Osteoblast (primary cell): ENCODE measurements at regions not wholly inside any gene's neighbourhood (a gene's known extent, or its start where the extent isn't known, plus 50 kb on each side); places are given as distances from the start of the nearest gene placed in this dataset.
A peak's percentile ranks its signal among the peaks of the same experiment; 100 is the strongest.

Experiments used
- DNase-seq: peaks from one replicate; pipeline ENCODE4 v3.0.0; 2011; ENCODE audit warnings: low spot score, mixed read lengths; ENCODE audit not compliant: insufficient read length; ENCODE audit errors: missing footprints
- H2AFZ ChIP-seq: 2 replicates; pipeline ENCODE4 v1.6.0; 2011; ENCODE audit warnings: mild to moderate bottlenecking, low read length
- H3K27ac ChIP-seq: 2 replicates; pipeline ENCODE4 v1.5.1; 2011; ENCODE audit warnings: mild to moderate bottlenecking, low read depth, low read length, moderate library complexity
- H3K27me3 ChIP-seq: 2 replicates; pipeline ENCODE4 v1.6.0; 2012; ENCODE audit warnings: mild to moderate bottlenecking, control low read depth, inconsistent platforms, low read length, moderate library complexity; ENCODE audit not compliant: insufficient read depth
- H3K36me3 ChIP-seq: 2 replicates; pipeline ENCODE4 v1.5.1; 2011; ENCODE audit warnings: mild to moderate bottlenecking, low read length, control low read depth, moderate library complexity; ENCODE audit not compliant: insufficient read depth
- H3K4me1 ChIP-seq: 2 replicates; pipeline ENCODE4 v1.5.1; 2011; ENCODE audit warnings: mild to moderate bottlenecking, low read length, control low read depth, moderate library complexity; ENCODE audit not compliant: insufficient read depth
- H3K4me2 ChIP-seq: 2 replicates; pipeline ENCODE4 v1.6.0; 2011; ENCODE audit warnings: mild to moderate bottlenecking, low read length; ENCODE audit not compliant: insufficient read depth
- H3K4me3 ChIP-seq: fragments of 200-600 bp; sonication (generic); 3 replicates; pipeline ENCODE4 v1.5.1; 2012; ENCODE audit warnings: mild to moderate bottlenecking, low read length, inconsistent platforms; ENCODE audit not compliant: insufficient read depth
- H3K79me2 ChIP-seq: 2 replicates; pipeline ENCODE4 v1.6.0; 2012; ENCODE audit warnings: mild to moderate bottlenecking, low read length, control low read depth, inconsistent platforms; ENCODE audit not compliant: insufficient read depth
- H3K9me3 ChIP-seq: 2 replicates; pipeline ENCODE4 v1.5.1; 2011; ENCODE audit warnings: low read depth, low read length, control low read depth
- H4K20me1 ChIP-seq: 2 replicates; pipeline ENCODE4 v1.6.0; 2012; ENCODE audit warnings: mild to moderate bottlenecking, low read length, control low read depth; ENCODE audit not compliant: insufficient read depth
- CTCF ChIP-seq: IDR thresholded peaks from 2 replicates; pipeline ENCODE4 v1.5.1; 2011; ENCODE audit warnings: mild to moderate bottlenecking, low read depth, low read length, moderate library complexity; ENCODE audit errors: extremely low read depth

DNA sequence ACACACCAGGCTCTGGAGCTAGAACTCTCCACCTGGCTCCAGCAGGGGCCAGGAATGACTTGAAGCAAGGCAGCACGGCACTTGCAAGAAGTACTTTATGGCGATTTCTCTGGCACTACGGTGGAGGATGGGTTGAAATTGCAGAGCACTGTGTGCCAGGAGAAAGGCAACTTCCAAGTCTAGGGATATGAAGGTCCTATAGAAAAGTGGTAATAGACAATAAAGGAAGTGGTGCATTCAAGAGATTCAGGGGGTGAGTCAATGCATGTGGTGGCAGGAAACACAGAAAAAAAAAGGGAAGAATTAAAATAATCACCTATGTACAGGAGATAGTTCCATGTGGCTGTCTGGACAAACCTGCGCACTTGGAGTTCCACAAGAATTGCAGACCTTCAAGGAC, 240.3 kb upstream of the DYNLRB2 start:
- peaks cover 36% of the 10 kb centered on the region for H3K4me1 ChIP-seq
- H3K4me3 ChIP-seq, result no peak overlapping the region
- peak overlapping the region; percentile 9 for H3K4me2 ChIP-seq
- no peak for TF ChIP-seq CTCF
- peak overlapping the region; percentile 59 for H3K27ac ChIP-seq
- no peaks in the 10 kb centered on the region for H4K20me1 ChIP-seq
- no peaks in the 10 kb centered on the region for H3K79me2 ChIP-seq
- DNase-seq, result peak; percentile 58
- no peak overlapping the region for H2AFZ ChIP-seq
- H3K36me3 ChIP-seq, result no peaks in the 10 kb centered on the region
- no peaks in the 10 kb centered on the region for H3K9me3 ChIP-seq
- no peaks in the 10 kb centered on the region for H3K27me3 ChIP-seq

GRCh38 chr16:80299416-80299815, 241.4 kb upstream of the DYNLRB2 start:
- no peak overlapping the region for H3K27ac ChIP-seq
- no peak for TF ChIP-seq CTCF
- DNase-seq, result no peak
- H3K36me3 ChIP-seq, result no peaks in the 10 kb centered on the region
- H3K27me3 ChIP-seq, result no peaks in the 10 kb centered on the region
- H3K79me2 ChIP-seq, result no peaks in the 10 kb centered on the region
- peak overlapping the region; percentile 28 for H2AFZ ChIP-seq
- no peaks in the 10 kb centered on the region for H3K9me3 ChIP-seq
- H3K4me2 ChIP-seq, result no peak overlapping the region
- H3K4me1 ChIP-seq, result peaks cover 36% of the 10 kb centered on the region
- no peak overlapping the region for H3K4me3 ChIP-seq
- H4K20me1 ChIP-seq, result no peaks in the 10 kb centered on the region

- Histone ChIP-seq H3K4me3 (no peak overlapping the region), H3K79me2 (no peaks in the 10 kb centered on the region), H3K27me3 (no peaks in the 10 kb centered on the region), H3K36me3 (no peaks in the 10 kb centered on the region), H3K9me3 (no peaks in the 10 kb centered on the region), H3K4me1 (peaks cover 32% of the 10 kb centered on the region), H3K4me2 (no peak overlapping the region), H3K27ac (no peak overlapping the region), H4K20me1 (no peaks in the 10 kb centered on the region), H2AFZ (peak overlapping the region; percentile 17)
- no peak for TF ChIP-seq CTCF
- peak; percentile 37 for DNase-seq
These were observed 242.1 kb upstream of the DYNLRB2 start for GRCh38 chr16:80298676-80299075.

DNA sequence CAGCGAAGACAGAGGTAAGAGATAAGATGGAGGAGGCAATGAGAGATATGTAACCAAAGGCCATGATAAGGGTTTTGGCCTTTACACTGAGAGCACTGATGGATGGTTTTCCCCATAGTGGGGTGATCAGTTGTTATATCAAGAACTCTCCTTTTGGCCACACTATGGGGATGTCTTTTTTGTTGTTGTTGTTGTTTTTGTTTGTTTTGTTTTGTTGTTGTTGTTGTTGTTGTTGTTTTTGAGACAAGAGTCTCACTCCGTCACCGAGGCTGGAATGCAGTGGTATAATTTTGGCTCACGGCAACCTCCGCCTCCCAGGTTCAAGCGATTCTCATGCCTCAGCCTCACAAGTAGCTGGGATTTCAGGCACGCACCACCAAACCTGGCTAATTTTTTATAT, 244.8 kb upstream of the DYNLRB2 start:
- no peak for DNase-seq
- no peaks in the 10 kb centered on the region for H4K20me1 ChIP-seq
- H3K27me3 ChIP-seq, result no peaks in the 10 kb centered on the region
- H3K36me3 ChIP-seq, result no peaks in the 10 kb centered on the region
- H3K27ac ChIP-seq, result no peak overlapping the region
- H2AFZ ChIP-seq, result no peak overlapping the region
- no peak overlapping the region for H3K4me2 ChIP-seq
- H3K79me2 ChIP-seq, result no peaks in the 10 kb centered on the region
- H3K4me3 ChIP-seq, result no peak overlapping the region
- H3K4me1 ChIP-seq, result peaks cover 26% of the 10 kb centered on the region
- no peak for TF ChIP-seq CTCF
- no peaks in the 10 kb centered on the region for H3K9me3 ChIP-seq
